HG03159 (cell line): ENCODE measurements at regions not wholly inside any gene's neighbourhood (a gene's known extent, or its start where the extent isn't known, plus 50 kb on each side); places are given as distances from the start of the nearest gene placed in this dataset.

Experiments used
- ATAC-seq: cut with Tn5 transposase; IDR thresholded peaks from one replicate; pipeline ENCODE4 v1.9.1; 2021; ENCODE audit warnings: mild to moderate bottlenecking, moderate library complexity; ENCODE audit not compliant: unreplicated experiment

GRCh38 chr4:31575504-31575903 lies 855.3 kb downstream of the PCDH7 start:
- no peak for ATAC-seq

GRCh38 chr4:31580843-31581242 lies 860.7 kb downstream of the PCDH7 start:
- no peak for ATAC-seq

- no peak for ATAC-seq
These were observed 865.3 kb downstream of the PCDH7 start for GRCh38 chr4:31585503-31585902.

- no peak for ATAC-seq
These were observed 872.1 kb downstream of the PCDH7 start for GRCh38 chr4:31592293-31592692.

- no peak for ATAC-seq
These were observed 875.3 kb downstream of the PCDH7 start for GRCh38 chr4:31595496-31595895.

- no peak for ATAC-seq
These were observed 878.5 kb downstream of the PCDH7 start for GRCh38 chr4:31598639-31599038.

- no peak for ATAC-seq
These were observed 881.6 kb downstream of the PCDH7 start for GRCh38 chr4:31601793-31602192.

GRCh38 chr4:31613946-31614623 lies 893.9 kb downstream of the PCDH7 start:
- ATAC-seq = no peak

GRCh38 chr4:31617667-31618066 lies 897.5 kb downstream of the PCDH7 start:
- ATAC-seq = no peak

GRCh38 chr4:31620476-31620875 lies 900.3 kb downstream of the PCDH7 start:
- no peak for ATAC-seq

- ATAC-seq = no peak
These were observed 925.1 kb downstream of the PCDH7 start for GRCh38 chr4:31645236-31645635.

GRCh38 chr4:31647786-31648185 lies 927.6 kb downstream of the PCDH7 start:
- ATAC-seq = no peak

- ATAC-seq = no peak
These were observed 929.7 kb downstream of the PCDH7 start for GRCh38 chr4:31649878-31650277.

- ATAC-seq = no peak
These were observed 931.4 kb downstream of the PCDH7 start for GRCh38 chr4:31651541-31651940.

- no peak for ATAC-seq
These were observed 935.2 kb downstream of the PCDH7 start for GRCh38 chr4:31655328-31655727.

- ATAC-seq = no peak
These were observed 937.8 kb downstream of the PCDH7 start for GRCh38 chr4:31657859-31658570.

GRCh38 chr4:31660916-31661315 lies 940.7 kb downstream of the PCDH7 start:
- no peak for ATAC-seq

- no peak for ATAC-seq
These were observed 942.8 kb downstream of the PCDH7 start for GRCh38 chr4:31662951-31663350.

- no peak for ATAC-seq
These were observed 947.5 kb downstream of the PCDH7 start for GRCh38 chr4:31667686-31668085.

- no peak for ATAC-seq
These were observed 954.3 kb downstream of the PCDH7 start for GRCh38 chr4:31674313-31674947.

GRCh38 chr4:31678356-31678755 lies 958.2 kb downstream of the PCDH7 start:
- ATAC-seq = no peak

GRCh38 chr4:31682796-31683195 lies 962.6 kb downstream of the PCDH7 start:
- no peak for ATAC-seq
